HEK293 (cell line): ENCODE measurements at regions not wholly inside any gene's neighbourhood (a gene's known extent, or its start where the extent isn't known, plus 50 kb on each side); places are given as distances from the start of the nearest gene placed in this dataset.

ENCODE experiments used
- CTCF ChIA-PET: fragments of 350-600 bp; formaldehyde crosslinking; extraction: SDS; loops from one replicate; lab custom pipeline; 2021; ENCODE audit warnings: antibody characterized with exemption; lab: Yijun Ruan, JAX
- POLR2A ChIA-PET: fragments of 300-600 bp; formaldehyde crosslinking; extraction: SDS; loops from one replicate; lab custom pipeline; 2020; ENCODE audit warnings: antibody characterized with exemption, inconsistent platforms; lab: Yijun Ruan, JAX
- H3K27ac ChIP-seq: fragments of 200-500 bp; sonication (Bioruptor generic); 2 replicates; pipeline ENCODE4 v1.5.1; 2014; ENCODE audit warnings: low read depth, low read length, control low read depth, inconsistent platforms; ENCODE audit errors: extremely low read depth
- H3K36me3 ChIP-seq, 2 experiments: fragments of 200-500 bp in 1 of 2; sonication (Bioruptor generic) in 1 of 2; 1 replicate in 1 of 2; 2 replicates in 1 of 2; pipeline ENCODE4 v1.5.1; 2014 to 2017; ENCODE audit warnings: inconsistent platforms in 2 of 2, low read length in 2 of 2; ENCODE audit not compliant: control insufficient read depth in 2 of 2, insufficient read depth in 1 of 2
- H3K4me1 ChIP-seq: fragments of 200-500 bp; sonication (Bioruptor generic); 2 replicates; pipeline ENCODE4 v1.5.1; 2014; ENCODE audit warnings: mild to moderate bottlenecking, low read length, inconsistent platforms; ENCODE audit not compliant: control insufficient read depth, insufficient read depth
- H3K4me3 ChIP-seq: 2 replicates; pipeline ENCODE4 v1.5.1; 2011; ENCODE audit warnings: low read depth, mild to moderate bottlenecking, control low read depth, low read length, moderate library complexity
- H3K9me3 ChIP-seq: fragments of 200-500 bp; sonication (Bioruptor generic); 2 replicates; pipeline ENCODE4 v1.5.1; 2014; ENCODE audit warnings: low read depth, low read length, inconsistent platforms; ENCODE audit not compliant: control insufficient read depth, insufficient read depth
- GFI1B ChIP-seq: fragments of 450-650 bp; formaldehyde crosslinking; IDR thresholded peaks from 2 replicates; pipeline ENCODE4 v1.5.1; 2016; ENCODE audit warnings: missing biosample characterization, missing genetic modification characterization
- HOXD13 ChIP-seq: sonication (generic); formaldehyde crosslinking; IDR thresholded peaks from 2 replicates; pipeline ENCODE4 v1.8.0; 2022; ENCODE audit warnings: missing genetic modification reagents, borderline replicate concordance
- MYNN ChIP-seq: fragments of 450-650 bp; formaldehyde crosslinking; IDR thresholded peaks from 2 replicates; pipeline ENCODE4 v1.5.1; 2016; ENCODE audit warnings: missing biosample characterization, missing genetic modification characterization, borderline replicate concordance
- PRDM2 ChIP-seq: fragments of 450-650 bp; formaldehyde crosslinking; IDR thresholded peaks from 2 replicates; pipeline ENCODE4 v1.5.1; 2016; ENCODE audit warnings: missing biosample characterization, missing genetic modification characterization, borderline replicate concordance
- YY2 ChIP-seq: fragments of 450-650 bp; formaldehyde crosslinking; IDR thresholded peaks from 2 replicates; pipeline ENCODE4 v1.5.1; 2016; ENCODE audit warnings: missing biosample characterization, missing genetic modification characterization
- ZNF133 ChIP-seq: fragments of 450-650 bp; formaldehyde crosslinking; IDR thresholded peaks from 2 replicates; pipeline ENCODE4 v1.5.1; 2016; ENCODE audit warnings: missing biosample characterization, missing genetic modification characterization
- ZNF157 ChIP-seq: fragments of 450-650 bp; formaldehyde crosslinking; IDR thresholded peaks from 2 replicates; pipeline ENCODE4 v1.5.1; 2016; ENCODE audit warnings: missing biosample characterization, missing genetic modification characterization
- ZNF26 ChIP-seq: fragments of 450-650 bp; formaldehyde crosslinking; IDR thresholded peaks from 2 replicates; pipeline ENCODE4 v1.5.1; 2016; ENCODE audit warnings: missing biosample characterization, missing genetic modification characterization
- ZNF416 ChIP-seq: fragments of 450-650 bp; formaldehyde crosslinking; IDR thresholded peaks from 2 replicates; pipeline ENCODE4 v1.5.1; 2016; ENCODE audit warnings: missing biosample characterization, missing genetic modification characterization
- ZNF518A ChIP-seq: fragments of 450-650 bp; formaldehyde crosslinking; conservative IDR thresholded peaks from 2 replicates; pipeline ENCODE4 v1.5.1; 2016; ENCODE audit warnings: low read depth, missing biosample characterization, missing genetic modification characterization
- ZNF548 ChIP-seq: fragments of 450-650 bp; formaldehyde crosslinking; IDR thresholded peaks from 2 replicates; pipeline ENCODE4 v1.5.1; 2016; ENCODE audit warnings: missing biosample characterization, missing genetic modification characterization
- ZNF600 ChIP-seq: fragments of 450-650 bp; formaldehyde crosslinking; IDR thresholded peaks from 2 replicates; pipeline ENCODE4 v1.5.1; 2016; ENCODE audit warnings: missing biosample characterization, missing genetic modification characterization
- ZNF664 ChIP-seq: fragments of 450-650 bp; formaldehyde crosslinking; IDR thresholded peaks from 2 replicates; pipeline ENCODE4 v1.5.1; 2016; ENCODE audit warnings: missing biosample characterization, missing genetic modification characterization
- ZNF777 ChIP-seq: fragments of 450-650 bp; formaldehyde crosslinking; IDR thresholded peaks from 2 replicates; pipeline ENCODE4 v1.5.1; 2017; ENCODE audit warnings: missing biosample characterization, missing genetic modification characterization, borderline replicate concordance
- ZSCAN30 ChIP-seq: fragments of 450-650 bp; IDR thresholded peaks from 2 replicates; pipeline ENCODE4 v1.5.1; 2018; ENCODE audit warnings: missing biosample characterization, mild to moderate bottlenecking, missing genetic modification characterization, moderate library complexity
- TF ChIP-seq, protein P1 (sequence below): fragments of 450-650 bp; formaldehyde crosslinking; IDR thresholded peaks from 2 replicates; pipeline ENCODE4 v1.5.1; 2016; ENCODE audit warnings: missing biosample characterization, missing genetic modification characterization, low read depth
- TF ChIP-seq, protein P2 (sequence below): fragments of 450-650 bp; formaldehyde crosslinking; IDR thresholded peaks from 2 replicates; pipeline ENCODE4; 2016; ENCODE audit warnings: missing biosample characterization, missing genetic modification characterization

DNA sequence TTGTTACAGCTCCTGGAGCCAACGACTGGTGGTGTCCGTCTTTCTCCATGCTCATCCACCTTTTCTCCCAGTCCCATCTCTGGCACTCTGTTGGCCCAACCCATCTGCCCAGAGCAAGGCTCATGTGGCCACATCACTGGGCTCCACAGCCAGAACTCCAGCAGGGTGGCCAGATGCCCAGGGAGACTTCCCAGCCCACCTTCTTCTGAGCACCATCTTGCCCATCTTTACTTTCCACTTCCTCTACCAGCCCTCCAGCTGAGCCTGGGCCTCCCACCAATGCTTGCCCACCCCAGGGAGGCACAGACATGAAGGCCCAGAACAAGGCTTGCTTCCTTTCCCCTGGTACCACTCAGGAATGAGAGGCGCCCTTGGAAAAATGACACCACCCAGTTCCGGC, 116.8 kb downstream of the BUD13 start:
- no peak overlapping the region for H3K27ac ChIP-seq
- H3K9me3 ChIP-seq = no peaks in the 10 kb centered on the region
- H3K4me3 ChIP-seq = no peak overlapping the region
- POLR2A ChIA-PET = no interaction called here
- H3K4me1 ChIP-seq = no peaks in the 10 kb centered on the region
- H3K36me3 ChIP-seq = no peaks in the 10 kb centered on the region
- no peak for TF ChIP-seq ZNF26 (tag by site-specific recombination)
- CTCF ChIA-PET = no interaction called here

- ChIA-PET CTCF (interaction anchor here (0.6 kb wide), 1 partner anchor 43 kb away, joined by 3 read pairs; no protein-coding TSS in a partner anchor), POLR2A (no interaction called here)
- H3K4me3 ChIP-seq = no peak overlapping the region
- no peaks in the 10 kb centered on the region for H3K9me3 ChIP-seq
- H3K4me1 ChIP-seq = no peaks in the 10 kb centered on the region
- no peak overlapping the region for H3K27ac ChIP-seq
- no peaks in the 10 kb centered on the region for H3K36me3 ChIP-seq
- no peak for TF ChIP-seq ZNF133
- no peak for TF ChIP-seq ZNF664 (tag by site-specific recombination)
- TF ChIP-seq, protein P1, sequence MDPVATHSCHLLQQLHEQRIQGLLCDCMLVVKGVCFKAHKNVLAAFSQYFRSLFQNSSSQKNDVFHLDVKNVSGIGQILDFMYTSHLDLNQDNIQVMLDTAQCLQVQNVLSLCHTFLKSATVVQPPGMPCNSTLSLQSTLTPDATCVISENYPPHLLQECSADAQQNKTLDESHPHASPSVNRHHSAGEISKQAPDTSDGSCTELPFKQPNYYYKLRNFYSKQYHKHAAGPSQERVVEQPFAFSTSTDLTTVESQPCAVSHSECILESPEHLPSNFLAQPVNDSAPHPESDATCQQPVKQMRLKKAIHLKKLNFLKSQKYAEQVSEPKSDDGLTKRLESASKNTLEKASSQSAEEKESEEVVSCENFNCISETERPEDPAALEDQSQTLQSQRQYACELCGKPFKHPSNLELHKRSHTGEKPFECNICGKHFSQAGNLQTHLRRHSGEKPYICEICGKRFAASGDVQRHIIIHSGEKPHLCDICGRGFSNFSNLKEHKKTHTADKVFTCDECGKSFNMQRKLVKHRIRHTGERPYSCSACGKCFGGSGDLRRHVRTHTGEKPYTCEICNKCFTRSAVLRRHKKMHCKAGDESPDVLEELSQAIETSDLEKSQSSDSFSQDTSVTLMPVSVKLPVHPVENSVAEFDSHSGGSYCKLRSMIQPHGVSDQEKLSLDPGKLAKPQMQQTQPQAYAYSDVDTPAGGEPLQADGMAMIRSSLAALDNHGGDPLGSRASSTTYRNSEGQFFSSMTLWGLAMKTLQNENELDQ (tag by site-specific recombination) = no peak
- TF ChIP-seq ZNF157 = no peak
- TF ChIP-seq ZNF600 (tag by site-specific recombination) = no peak
- no peak for TF ChIP-seq ZNF416 (tag by site-specific recombination)
- no peak for TF ChIP-seq MYNN (tag by site-specific recombination)
- TF ChIP-seq, protein P2, sequence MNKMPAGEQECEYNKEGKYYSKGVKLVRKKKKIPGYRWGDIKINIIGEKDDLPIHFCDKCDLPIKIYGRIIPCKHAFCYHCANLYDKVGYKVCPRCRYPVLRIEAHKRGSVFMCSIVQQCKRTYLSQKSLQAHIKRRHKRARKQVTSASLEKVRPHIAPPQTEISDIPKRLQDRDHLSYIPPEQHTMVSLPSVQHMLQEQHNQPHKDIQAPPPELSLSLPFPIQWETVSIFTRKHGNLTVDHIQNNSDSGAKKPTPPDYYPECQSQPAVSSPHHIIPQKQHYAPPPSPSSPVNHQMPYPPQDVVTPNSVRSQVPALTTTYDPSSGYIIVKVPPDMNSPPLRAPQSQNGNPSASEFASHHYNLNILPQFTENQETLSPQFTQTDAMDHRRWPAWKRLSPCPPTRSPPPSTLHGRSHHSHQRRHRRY (tag by site-specific recombination) = no peak
- no peak for TF ChIP-seq YY2 (tag by site-specific recombination)
- TF ChIP-seq ZNF26 (tag by site-specific recombination) = no peak
- TF ChIP-seq ZNF777 (tag by site-specific recombination) = no peak
- no peak for TF ChIP-seq GFI1B (tag by site-specific recombination)
- no peak for TF ChIP-seq ZNF518A (tag by site-specific recombination)
- no peak for TF ChIP-seq HOXD13
- TF ChIP-seq ZNF548 (tag by site-specific recombination) = no peak
- no peak for TF ChIP-seq PRDM2 (tag by site-specific recombination)
- no peak for TF ChIP-seq ZSCAN30 (tag by site-specific recombination)
Measured at GRCh38 chr11:116654526-116654925, 118.3 kb downstream of the BUD13 start.
